ENCODE measurements at regions not wholly inside any gene's neighbourhood (a gene's known extent, or its start where the extent isn't known, plus 50 kb on each side); places are given as distances from the start of the nearest gene placed in this dataset.

- intact Hi-C loops (cut with DNase I) = no loop called here
- TF ChIP-seq POLR2A (IDR thresholded peaks at IDR 0.05) (no peak), EP300 (IDR thresholded peaks at IDR 0.05) (no peak), POLR2AphosphoS5 (IDR thresholded peaks at IDR 0.05) (no peak), CTCF (IDR thresholded peaks at IDR 0.05) (no peak)
- no peak for DNase-seq
- Histone ChIP-seq H3K9me3 (no peaks in the 10 kb centered on the region), H3K27ac (no peak overlapping the region), H3K27me3 (no peaks in the 10 kb centered on the region), H3K36me3 (no peaks in the 10 kb centered on the region), H3K4me3 (no peak overlapping the region), H3K4me1 (no peaks in the 10 kb centered on the region)
- 26 to 57% methylated on average over 7 of the region's 7 CpGs for WGBS, 2 donors
Observed at GRCh38 chr5:14976486-14976885, 104.9 kb upstream of the ANKH start.

- H3K4me3 ChIP-seq = no peak overlapping the region
- H3K36me3 ChIP-seq = no peaks in the 10 kb centered on the region
- no peaks in the 10 kb centered on the region for H3K27me3 ChIP-seq
- WGBS, 2 donors = 93 to 97% methylated on average over 3 of the region's 3 CpGs
- no peaks in the 10 kb centered on the region for H3K4me1 ChIP-seq
- no peaks in the 10 kb centered on the region for H3K9me3 ChIP-seq
- intact Hi-C loops (cut with DNase I) = no loop called here
- DNase-seq = no peak
- no peak overlapping the region for H3K27ac ChIP-seq
- TF ChIP-seq POLR2A (IDR thresholded peaks at IDR 0.05) = no peak
- no peak for TF ChIP-seq EP300 (IDR thresholded peaks at IDR 0.05)
- TF ChIP-seq CTCF (IDR thresholded peaks at IDR 0.05) = no peak
- no peak for TF ChIP-seq POLR2AphosphoS5 (IDR thresholded peaks at IDR 0.05)
Observed at GRCh38 chr5:14971873-14972272, 100.3 kb upstream of the ANKH start.

- no peak overlapping the region for H3K4me3 ChIP-seq
- no peaks in the 10 kb centered on the region for H3K4me1 ChIP-seq
- H3K36me3 ChIP-seq = no peaks in the 10 kb centered on the region
- H3K9me3 ChIP-seq = no peaks in the 10 kb centered on the region
- intact Hi-C loops (cut with DNase I) = no loop called here
- DNase-seq = no peak
- TF ChIP-seq POLR2AphosphoS5 (IDR thresholded peaks at IDR 0.05) (no peak), POLR2A (IDR thresholded peaks at IDR 0.05) (no peak), CTCF (IDR thresholded peaks at IDR 0.05) (no peak), EP300 (IDR thresholded peaks at IDR 0.05) (no peak)
- no peaks in the 10 kb centered on the region for H3K27me3 ChIP-seq
- H3K27ac ChIP-seq = no peak overlapping the region
Observed at GRCh38 chr5:14968796-14969195, 97.2 kb upstream of the ANKH start.

- intact Hi-C loops (cut with DNase I) = no loop called here
- DNase-seq = no peak
- no peaks in the 10 kb centered on the region for H3K4me1 ChIP-seq
- H3K4me3 ChIP-seq = no peak overlapping the region
- TF ChIP-seq EP300 (IDR thresholded peaks at IDR 0.05) = no peak
- TF ChIP-seq POLR2AphosphoS5 (IDR thresholded peaks at IDR 0.05) = no peak
- TF ChIP-seq POLR2A (IDR thresholded peaks at IDR 0.05) = no peak
- no peak for TF ChIP-seq CTCF (IDR thresholded peaks at IDR 0.05)
- no peaks in the 10 kb centered on the region for H3K36me3 ChIP-seq
- no peak overlapping the region for H3K27ac ChIP-seq
- H3K27me3 ChIP-seq = no peaks in the 10 kb centered on the region
- no peaks in the 10 kb centered on the region for H3K9me3 ChIP-seq
- 73 to 84% methylated on average over 6 of the region's 6 CpGs for WGBS, 2 donors
Observed at GRCh38 chr5:14967166-14967565, 95.6 kb upstream of the ANKH start.

GRCh38 chr5:14965815-14966214 lies 94.2 kb upstream of the ANKH start:
- H3K9me3 ChIP-seq = no peaks in the 10 kb centered on the region
- no peak overlapping the region for H3K27ac ChIP-seq
- H3K4me1 ChIP-seq = no peaks in the 10 kb centered on the region
- TF ChIP-seq POLR2AphosphoS5 (IDR thresholded peaks at IDR 0.05) (no peak), EP300 (IDR thresholded peaks at IDR 0.05) (no peak), CTCF (IDR thresholded peaks at IDR 0.05) (no peak), POLR2A (IDR thresholded peaks at IDR 0.05) (no peak)
- no peak for DNase-seq
- no peaks in the 10 kb centered on the region for H3K27me3 ChIP-seq
- 87 to 93% methylated on average over 1 of the region's 1 CpG for WGBS, 2 donors
- intact Hi-C loops (cut with DNase I) = no loop called here
- H3K4me3 ChIP-seq = no peak overlapping the region
- no peaks in the 10 kb centered on the region for H3K36me3 ChIP-seq

All from sigmoid colon (tissue), 6 donors.